ENCODE measurements at regions not wholly inside any gene's neighbourhood (a gene's known extent, or its start where the extent isn't known, plus 50 kb on each side); places are given as distances from the start of the nearest gene placed in this dataset.

GRCh38 chr2:238560234-238560633 is 133.5 kb downstream of the ASB1 start:
- TF ChIP-seq, protein P1, sequence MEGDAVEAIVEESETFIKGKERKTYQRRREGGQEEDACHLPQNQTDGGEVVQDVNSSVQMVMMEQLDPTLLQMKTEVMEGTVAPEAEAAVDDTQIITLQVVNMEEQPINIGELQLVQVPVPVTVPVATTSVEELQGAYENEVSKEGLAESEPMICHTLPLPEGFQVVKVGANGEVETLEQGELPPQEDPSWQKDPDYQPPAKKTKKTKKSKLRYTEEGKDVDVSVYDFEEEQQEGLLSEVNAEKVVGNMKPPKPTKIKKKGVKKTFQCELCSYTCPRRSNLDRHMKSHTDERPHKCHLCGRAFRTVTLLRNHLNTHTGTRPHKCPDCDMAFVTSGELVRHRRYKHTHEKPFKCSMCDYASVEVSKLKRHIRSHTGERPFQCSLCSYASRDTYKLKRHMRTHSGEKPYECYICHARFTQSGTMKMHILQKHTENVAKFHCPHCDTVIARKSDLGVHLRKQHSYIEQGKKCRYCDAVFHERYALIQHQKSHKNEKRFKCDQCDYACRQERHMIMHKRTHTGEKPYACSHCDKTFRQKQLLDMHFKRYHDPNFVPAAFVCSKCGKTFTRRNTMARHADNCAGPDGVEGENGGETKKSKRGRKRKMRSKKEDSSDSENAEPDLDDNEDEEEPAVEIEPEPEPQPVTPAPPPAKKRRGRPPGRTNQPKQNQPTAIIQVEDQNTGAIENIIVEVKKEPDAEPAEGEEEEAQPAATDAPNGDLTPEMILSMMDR (IDR thresholded peaks at IDR 0.05): no peak
- no peak for TF ChIP-seq POLR2A (IDR thresholded peaks at IDR 0.05)
